GM20000 (cell line): ENCODE measurements at regions not wholly inside any gene's neighbourhood (a gene's known extent, or its start where the extent isn't known, plus 50 kb on each side); places are given as distances from the start of the nearest gene placed in this dataset.
"Not testable (repeated sequence)": the region's sequence is repeated elsewhere in the genome, so short reads cannot be mapped to it uniquely, and the experiment has no call there.

Experiments used
- DNase-seq: peaks from one replicate; pipeline ENCODE4 v3.0.0; 2012; ENCODE audit warnings: low spot score
- TF ChIP-seq, protein P1 (sequence below): IDR thresholded peaks from 2 replicates; pipeline ENCODE4 v1.5.1; 2012; ENCODE audit warnings: mild to moderate bottlenecking, control low read depth; ENCODE audit errors: extremely low read depth, missing control alignments

DNA sequence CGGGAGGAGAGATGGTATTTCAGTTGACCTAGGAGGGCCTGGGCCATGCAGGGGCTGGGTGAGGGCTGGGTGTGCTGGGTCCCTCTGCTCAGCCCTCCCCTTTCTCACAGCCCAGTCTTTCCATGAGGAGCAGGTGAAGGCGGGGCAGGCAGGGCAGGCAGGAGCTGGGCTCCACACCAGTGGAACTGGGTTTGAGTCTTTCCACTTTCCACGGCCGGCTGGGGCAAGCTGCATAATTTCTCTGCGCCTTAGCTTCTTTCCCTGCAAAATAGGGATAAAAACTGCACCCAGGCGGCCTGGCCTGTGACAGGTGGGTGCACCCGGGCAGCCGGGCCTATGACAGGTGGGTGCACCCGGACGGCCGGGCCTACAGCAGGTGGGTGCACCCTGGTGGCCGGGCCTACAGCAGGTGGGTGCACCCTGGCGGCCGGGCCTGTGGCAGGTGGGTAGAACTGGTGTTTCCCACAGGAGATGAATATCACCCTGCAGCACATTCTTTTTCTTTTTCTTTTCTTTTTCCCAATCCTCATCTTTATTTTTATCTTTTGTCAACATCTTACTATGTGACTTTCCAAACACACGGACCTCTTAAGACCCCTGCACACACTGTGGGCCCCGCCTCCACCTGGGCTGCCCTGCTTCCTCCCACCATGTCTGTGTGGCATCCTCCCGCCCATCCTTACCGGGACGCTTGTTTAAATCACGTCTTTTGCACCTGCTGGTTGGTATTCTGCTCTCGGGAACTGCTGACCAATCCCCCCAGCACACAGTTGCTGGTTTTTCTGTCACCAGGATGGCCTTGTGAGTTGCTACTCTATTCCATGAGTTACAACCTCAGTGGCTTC, 111.3 kb downstream of the NPIPB11 start:
- DNase-seq: not testable (repeated sequence)

DNA sequence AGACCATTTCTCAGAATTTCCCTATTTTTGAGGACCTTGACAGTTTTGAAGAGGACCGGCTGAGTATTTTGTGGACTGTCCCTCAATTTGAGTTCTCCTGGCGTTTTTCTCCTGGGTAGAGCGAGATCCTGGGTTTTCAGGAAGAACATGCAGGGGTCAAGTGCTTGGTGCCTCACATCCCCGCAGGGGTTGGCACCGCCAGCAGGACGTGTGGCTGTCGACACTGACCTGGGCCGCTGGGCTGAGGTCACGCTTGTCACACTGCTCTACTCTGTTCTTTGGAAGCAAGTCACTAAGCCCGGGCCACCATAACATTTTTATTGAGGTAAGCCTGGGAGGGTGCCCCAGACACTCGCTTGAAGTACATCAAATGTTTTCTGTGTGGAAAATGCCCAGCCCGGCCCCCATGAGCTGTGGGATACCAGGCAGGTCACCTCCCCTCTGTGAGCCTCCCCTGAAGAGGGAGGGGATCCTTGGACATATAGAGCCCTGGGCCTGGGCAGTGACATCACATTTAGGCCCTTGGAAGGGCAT, 112.0 kb downstream of the NPIPB11 start:
- not testable (repeated sequence) for DNase-seq

DNA sequence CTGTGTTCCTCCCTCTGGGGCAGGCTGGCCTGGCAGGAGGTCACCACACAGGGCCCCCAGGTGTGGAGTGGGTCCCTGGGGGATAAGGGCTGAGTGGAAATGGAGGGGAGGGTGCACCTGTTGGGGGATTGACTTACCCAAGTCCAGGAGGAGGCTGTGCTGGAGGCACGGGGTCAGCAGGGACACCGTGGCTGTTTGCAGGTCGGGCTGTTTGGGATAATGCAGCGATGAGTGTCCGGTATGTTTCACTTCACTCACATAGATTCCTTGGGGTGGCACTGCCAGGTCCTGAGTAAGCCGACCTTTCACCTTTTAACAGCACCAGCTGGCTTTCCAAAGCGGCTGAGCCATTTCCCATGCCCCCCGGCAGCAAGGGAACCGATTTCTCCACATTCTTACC, 113.0 kb downstream of the NPIPB11 start:
- DNase-seq: not testable (repeated sequence)

DNA sequence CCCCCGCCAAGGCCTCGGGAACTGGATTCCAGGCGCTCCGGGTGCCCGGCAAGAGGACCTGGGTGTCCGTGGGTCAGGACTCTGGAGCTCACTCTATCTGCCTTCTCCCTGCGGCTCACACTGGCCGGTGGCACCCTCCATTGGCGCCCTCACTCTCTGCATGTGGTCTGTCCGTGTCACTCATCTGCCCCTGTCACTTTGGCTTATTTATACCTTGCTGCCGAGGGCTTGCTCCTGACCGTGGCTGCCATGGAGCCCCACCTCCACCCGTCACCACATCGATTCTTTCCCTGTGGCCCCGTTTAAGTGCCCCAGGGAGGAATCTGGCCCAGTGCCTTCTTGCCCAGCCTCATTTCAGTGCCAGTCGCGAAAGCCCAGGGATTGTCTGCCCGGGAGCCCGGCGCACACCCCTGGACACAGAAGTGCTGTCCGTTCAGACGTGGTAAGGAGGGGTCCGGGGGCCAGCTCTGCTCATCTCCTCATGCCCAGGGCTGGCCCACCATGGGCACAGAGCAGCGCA, 113.5 kb downstream of the NPIPB11 start:
- not testable (repeated sequence) for DNase-seq

DNA sequence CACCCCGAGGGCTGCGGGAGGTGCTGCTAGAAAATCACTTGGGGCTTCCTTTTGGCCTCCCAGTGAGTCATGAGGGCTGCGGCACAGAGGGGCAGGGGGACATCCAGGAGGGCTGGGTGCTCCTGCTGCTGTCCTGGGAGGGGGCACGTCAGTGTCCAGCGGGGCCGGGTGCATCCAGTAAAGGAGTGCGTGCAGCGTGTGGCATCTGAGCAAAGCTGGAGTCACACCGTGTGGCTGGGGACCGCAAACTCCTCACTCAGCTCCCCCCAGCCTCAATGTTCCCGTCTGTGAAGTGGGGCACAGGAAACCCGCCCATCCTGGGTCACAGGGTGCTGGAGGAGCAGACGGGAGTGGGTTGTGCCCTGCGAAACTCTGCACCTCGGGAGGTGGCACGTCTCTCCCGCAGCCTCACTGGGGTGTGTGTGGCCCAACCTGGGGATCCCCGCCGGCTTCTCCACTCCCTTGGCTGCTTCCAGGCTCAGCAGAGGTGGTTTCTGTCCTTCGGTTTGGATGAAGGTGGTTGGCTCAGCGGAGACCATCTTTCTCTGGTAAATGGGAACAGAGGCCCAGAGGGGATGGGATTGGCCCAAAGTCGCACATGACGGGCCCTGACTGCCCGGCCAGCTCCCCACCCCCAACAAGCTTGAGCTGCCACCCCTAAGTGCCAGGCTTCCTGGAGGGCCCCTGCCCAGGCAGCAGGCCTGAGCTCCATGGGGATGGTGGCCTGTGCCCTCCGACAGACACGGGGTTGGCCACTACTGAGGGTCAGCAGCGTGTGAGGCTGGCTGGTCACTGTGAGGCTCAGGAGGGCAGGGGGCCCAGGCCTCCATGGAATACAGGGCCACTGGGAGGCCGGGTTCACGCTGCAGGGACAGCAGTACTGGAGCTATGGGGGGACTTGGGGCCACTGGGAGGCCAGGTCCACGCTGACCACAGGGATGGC, 114.9 kb downstream of the NPIPB11 start:
- not testable (repeated sequence) for DNase-seq

DNA sequence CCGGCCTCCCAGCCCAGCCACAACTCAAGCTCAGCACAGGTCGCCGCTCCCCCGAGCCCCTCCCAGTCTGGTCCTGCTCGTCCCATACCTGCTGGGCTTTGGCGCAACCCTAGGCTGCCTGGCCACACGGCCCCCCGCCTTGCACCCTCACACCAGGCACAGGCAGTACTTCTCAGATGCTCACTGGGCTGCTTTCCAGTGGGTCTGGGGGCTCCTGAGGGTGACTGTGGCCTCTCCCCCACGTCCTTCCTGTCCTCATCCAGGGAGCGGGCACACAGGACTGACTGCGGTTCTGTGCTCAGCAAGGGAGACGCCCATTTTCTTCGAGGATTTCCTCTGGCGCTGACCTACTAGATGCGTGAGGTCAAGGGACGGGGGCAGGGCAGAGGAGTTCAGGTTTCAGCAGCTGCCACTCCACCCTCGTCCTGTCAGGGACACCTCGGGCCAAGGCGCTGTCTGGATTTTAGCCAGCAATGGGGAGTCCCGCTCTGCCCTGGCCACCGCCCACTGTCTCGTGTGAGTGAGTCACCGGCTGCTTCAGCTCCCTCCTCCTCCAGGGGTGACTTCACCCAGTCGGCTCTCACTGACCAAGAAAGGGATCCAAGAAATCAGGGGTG, 115.8 kb downstream of the NPIPB11 start:
- peak; percentile 73 for DNase-seq
- TF ChIP-seq, protein P1, sequence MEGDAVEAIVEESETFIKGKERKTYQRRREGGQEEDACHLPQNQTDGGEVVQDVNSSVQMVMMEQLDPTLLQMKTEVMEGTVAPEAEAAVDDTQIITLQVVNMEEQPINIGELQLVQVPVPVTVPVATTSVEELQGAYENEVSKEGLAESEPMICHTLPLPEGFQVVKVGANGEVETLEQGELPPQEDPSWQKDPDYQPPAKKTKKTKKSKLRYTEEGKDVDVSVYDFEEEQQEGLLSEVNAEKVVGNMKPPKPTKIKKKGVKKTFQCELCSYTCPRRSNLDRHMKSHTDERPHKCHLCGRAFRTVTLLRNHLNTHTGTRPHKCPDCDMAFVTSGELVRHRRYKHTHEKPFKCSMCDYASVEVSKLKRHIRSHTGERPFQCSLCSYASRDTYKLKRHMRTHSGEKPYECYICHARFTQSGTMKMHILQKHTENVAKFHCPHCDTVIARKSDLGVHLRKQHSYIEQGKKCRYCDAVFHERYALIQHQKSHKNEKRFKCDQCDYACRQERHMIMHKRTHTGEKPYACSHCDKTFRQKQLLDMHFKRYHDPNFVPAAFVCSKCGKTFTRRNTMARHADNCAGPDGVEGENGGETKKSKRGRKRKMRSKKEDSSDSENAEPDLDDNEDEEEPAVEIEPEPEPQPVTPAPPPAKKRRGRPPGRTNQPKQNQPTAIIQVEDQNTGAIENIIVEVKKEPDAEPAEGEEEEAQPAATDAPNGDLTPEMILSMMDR: no peak

DNA sequence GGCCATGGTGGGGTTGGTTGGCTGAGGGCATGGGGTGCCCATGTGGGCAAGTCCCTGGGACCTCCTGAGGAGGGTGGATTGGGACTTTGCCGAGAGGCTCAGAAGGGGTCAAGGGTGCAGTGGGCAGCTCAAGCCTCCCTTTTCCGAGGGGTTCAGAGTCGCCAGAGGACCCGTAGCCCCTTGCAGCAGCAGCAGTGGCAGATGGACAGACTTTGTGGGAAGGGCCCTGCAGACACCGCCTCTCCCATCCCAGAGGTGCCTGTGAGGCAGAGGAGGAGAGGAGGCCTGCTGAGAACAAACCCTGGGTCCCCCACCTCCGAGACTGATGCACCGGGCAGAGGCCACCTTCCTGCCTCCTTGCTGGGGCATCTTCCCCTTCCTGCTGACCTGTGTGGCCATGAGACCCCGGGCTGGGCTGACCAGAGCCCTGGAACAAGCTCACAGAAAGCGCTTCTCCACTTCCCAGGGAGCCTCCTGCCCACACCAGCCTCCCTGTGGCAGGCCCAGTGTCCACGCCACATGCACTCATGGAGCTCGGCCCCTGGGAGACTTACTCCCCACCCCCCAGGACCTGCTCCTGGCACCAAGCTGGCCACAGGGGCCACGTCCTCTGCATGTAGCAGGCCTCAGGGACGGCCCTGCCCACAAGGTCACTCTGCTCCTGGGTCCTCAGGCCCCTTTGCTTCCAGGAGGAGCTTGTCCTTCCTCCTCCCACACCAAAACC, 116.8 kb downstream of the NPIPB11 start:
- DNase-seq: not testable (repeated sequence)

DNA sequence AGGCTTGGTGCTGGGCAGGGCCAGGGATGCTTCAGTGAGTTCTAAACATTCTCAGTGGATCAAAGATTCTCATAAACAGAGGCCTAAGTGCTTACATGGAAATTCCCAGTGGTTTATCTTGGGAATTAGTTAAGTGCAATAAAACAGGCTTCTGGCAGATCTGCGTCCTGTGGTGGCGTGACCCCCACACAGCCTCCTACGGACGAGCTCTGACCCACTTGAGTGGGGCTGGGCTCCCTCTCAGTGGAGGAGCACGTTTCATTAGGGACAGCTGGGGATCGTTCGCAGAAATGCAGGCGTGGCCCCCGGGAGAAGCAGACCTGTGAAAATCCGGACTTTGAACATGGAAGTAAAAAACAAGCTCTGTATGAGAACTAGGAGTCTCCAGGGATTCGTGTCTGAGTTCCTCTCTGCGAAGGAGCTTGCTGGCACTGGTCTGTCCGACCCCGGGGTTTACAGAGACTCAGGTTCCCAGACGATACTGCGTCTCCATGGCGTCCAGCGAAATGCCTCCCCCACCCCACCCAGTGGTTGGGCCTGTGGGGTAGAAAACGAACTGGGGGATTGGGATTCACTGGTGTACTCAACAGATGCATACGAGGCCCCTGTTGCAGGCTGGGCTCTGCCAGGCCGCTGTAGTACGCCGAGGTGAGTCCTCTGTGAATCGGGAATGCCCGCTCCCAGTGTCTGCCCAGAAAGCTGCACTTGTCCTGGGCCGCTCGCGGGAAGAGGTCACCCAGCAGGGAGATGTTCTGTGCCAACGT, 117.6 kb downstream of the NPIPB11 start:
- DNase-seq: not testable (repeated sequence)

DNA sequence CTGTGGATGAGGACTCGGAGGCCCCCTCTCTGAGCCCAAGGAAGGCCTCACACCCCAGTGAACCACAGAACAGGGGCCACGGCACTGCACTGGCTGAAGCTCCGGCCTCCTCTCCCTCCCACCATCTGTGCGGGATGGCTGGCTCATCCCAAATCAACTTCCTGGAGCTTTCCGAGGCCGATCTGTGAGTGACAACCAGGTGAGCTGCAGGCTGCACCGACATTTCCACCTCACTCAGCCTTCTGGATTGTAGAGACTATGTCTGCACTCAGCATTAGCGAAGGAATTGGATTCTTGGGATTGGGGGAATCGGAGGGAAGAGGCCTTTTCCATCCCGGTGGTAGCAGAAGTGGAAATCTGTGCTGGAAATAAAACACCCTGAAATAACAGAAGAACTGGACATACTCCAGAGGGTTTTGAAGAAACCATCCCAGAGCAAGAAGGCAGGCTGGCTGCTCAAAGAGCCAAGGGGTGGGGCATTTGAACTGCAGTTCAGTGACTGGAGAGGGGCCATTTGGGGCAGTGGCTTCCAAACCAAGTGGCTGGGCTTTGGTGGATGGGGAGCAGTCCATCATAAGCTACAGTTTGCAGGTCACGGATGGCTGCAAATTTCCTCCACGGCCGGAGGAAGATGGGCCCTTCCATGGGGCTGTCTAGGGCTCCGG, 118.5 kb downstream of the NPIPB11 start:
- DNase-seq: not testable (repeated sequence)

DNA sequence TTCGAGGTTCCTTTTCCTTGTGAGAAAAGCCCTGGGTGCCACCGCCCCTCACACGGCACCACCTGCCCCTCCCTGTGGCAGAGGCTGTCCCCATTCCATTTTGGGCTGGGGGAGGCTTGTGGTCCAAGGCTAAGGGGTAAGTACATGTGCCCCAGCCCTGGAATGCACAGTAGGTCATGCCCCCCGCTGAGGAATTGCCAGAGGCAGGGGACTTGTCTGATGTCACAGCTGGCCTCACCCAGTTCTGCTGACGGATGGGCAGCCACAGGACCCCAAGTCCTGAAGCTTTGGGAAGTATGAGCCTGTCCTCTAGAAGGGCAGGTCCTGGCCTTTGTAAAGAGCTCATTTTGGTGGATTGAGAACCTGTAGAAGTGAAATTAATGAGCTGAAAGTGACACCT, 119.3 kb downstream of the NPIPB11 start:
- not testable (repeated sequence) for DNase-seq

DNA sequence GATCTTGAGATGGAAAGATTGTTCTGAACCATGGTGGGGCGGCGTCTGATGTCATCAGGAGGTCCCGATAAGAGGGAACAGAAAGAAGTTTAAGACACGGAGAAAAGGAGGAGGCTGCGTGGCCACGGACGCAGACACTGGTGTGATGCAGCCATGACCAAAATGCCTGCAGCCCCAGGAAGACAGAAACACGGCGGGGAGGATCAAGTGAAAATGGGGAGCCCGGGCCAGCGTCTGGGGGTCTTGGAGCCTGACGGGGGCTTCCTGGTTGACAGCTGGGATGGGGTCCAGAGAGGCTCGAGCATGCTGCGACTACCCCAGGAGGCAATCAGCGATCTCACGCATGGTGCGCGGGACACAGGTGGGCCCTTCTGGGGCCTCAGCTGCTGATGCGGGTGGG, 119.7 kb downstream of the NPIPB11 start:
- DNase-seq: not testable (repeated sequence)

DNA sequence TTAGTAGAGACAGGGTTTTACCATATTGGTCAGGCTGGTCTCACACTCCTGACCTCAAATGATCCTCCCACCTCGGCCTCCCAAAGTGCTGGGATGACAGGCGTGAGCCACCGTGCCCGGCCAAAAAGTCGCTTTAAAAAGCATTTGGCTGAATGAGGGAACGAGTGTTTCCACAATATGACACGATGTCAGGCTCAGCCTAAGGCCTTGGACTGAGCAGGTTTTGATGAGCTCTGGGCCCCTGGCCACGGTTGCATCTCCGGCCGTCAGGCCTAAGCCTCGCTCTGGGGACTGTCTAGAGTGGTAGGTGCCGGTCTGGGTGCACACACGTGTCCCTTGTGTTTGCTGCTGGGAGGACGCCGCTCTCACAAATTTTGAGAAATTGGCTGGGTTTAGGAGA, 120.3 kb downstream of the NPIPB11 start:
- DNase-seq: not testable (repeated sequence)

DNA sequence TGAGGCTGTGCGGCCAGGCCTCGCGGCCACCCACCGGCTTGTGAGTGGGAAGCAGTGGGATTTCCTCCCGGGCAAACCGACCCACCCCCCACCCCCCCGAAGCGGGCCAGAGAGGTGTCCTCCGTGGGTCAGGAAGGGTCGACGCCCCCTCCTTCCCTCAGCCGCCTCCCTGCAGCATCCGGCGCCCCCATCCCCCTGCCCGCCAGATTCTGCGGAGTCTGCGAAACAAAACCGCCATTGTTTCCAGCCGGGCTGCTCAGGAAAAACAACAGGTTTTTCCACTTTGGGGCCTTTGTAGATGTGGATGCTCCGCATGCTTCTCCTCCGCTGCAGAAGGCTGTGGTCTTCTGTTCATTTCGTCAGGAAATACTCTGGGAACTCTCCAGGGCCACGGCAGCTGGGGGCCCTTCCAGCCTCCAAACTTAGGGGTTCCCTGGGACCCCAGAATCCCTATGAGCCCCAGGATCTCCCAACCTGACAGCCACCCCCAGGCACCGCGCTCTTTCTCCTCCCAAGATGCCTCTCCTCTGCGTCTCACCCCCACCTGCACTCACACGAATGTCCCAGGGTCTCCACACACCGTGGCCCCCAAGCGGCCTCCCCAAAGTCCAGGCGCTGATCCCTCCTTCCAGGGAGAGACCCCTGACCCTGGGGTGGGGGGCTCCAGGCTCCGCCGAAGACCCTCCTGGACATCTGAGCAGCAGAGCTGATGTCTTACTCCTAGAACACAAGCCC, 121.2 kb downstream of the NPIPB11 start:
- DNase-seq: not testable (repeated sequence)

DNA sequence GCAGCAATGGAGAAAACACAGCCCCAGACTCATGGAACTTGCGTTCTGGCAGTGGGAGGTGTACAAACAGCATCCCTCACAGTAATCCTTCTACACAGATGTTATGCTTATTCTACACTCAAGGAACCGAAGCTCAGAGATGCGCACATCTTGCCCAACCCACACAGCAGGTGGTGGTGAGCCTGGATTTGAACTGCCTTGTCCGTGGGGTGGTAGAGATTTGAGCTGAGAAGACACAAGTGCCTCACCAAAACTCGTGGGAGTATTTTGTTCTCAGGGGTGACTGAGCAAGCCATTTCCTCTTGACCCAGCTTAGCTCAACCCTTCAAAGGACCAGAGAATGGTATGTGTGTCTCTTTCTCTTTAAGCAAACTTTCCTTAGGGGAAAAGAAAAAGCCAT, 121.8 kb downstream of the NPIPB11 start:
- not testable (repeated sequence) for DNase-seq

DNA sequence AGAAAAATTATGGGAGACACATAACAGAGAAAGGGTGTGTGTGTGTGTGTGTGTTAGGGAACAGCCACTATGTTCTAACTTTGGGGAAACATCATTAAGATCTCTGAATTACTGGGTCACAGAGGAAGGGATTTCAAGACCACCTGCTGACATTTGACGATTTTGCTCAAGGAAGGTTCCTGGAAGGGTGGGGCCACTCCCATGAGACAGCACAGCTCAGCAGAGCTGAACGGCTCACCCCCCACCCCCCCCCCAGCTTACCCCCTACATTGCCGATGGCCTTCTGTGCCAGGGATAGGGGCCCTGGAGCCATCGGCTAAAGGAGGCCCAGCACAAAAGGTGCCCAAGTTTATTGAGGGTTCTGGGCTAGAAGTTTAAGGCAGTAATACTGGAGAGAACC, 122.4 kb downstream of the NPIPB11 start:
- not testable (repeated sequence) for DNase-seq

DNA sequence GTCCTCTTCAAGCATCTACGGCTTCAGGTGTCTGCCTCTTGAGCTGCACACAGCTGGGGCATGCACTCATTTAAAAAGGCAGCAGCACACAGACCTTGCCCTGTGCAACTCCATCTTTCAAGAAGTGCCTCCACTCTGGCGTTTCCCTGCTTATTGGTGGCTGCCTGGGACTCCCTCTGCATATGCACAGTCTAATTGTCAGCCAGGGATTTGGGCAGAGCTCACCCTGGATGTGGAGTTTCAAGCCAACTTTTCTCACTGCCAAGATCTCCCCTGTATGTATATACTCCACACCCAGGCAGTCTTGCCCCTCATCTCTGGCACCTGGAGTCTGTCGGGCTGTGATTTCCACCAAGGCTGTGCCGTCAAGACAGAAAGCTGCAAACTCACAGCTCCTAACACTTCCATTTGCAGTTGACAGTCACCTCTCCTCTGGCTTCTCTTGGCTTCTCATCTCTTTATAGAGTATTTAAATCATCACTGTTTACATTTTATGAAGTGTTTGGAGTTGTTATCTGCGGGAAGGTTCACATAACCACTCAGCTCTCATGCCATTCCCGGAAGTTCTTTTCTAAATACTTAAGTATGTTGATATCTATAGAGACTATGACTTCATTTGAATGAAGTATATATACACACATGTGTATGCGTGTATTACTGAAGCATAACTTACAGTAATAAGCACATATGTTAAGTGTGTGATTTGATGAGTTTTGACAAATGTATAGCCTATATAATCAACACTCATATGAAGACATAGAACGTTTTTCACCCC, 128.2 kb downstream of the NPIPB11 start:
- not testable (repeated sequence) for DNase-seq
